Natural killer cell (primary cell): ENCODE measurements at regions not wholly inside any gene's neighbourhood (a gene's known extent, or its start where the extent isn't known, plus 50 kb on each side); places are given as distances from the start of the nearest gene placed in this dataset.

Experiments used
- ATAC-seq, 3 donors: fragments of 150-1000 bp in 2 of 3; fragments of 200-7000 bp in 1 of 3; cut with Tn5 transposase; 1 replicate in 1 of 3; 2 replicates in 2 of 3; pipeline ENCODE4 v1.10.0; 2021; ENCODE audit warnings: mild to moderate bottlenecking in 2 of 3, moderate library complexity in 2 of 3
- DNase-seq, 2 donors: peaks; one replicate each; pipeline versions ENCODE4 v3.0.0 to v3.0.0-alpha.2; 2013 to 2021; ENCODE audit warnings: mixed read lengths in 1 of 2
- H3K27ac ChIP-seq: one replicate; pipeline ENCODE4 v1.5.1; 2013; ENCODE audit warnings: mild to moderate bottlenecking, low read length
- H3K27me3 ChIP-seq: one replicate; pipeline ENCODE4 v1.6.1; 2013; ENCODE audit warnings: low read length; ENCODE audit not compliant: control insufficient read depth, insufficient read depth
- H3K36me3 ChIP-seq: one replicate; pipeline ENCODE4 v1.6.1; 2013; ENCODE audit warnings: low read length; ENCODE audit not compliant: control insufficient read depth, insufficient read depth
- H3K4me1 ChIP-seq: one replicate; pipeline ENCODE4 v1.6.1; 2013; ENCODE audit warnings: low read length; ENCODE audit not compliant: control insufficient read depth, insufficient read depth
- H3K4me3 ChIP-seq: one replicate; pipeline ENCODE4 v1.5.1; 2013; ENCODE audit warnings: low read length
- H3K9me3 ChIP-seq: one replicate; pipeline ENCODE4 v1.6.1; 2013; ENCODE audit warnings: low read length; ENCODE audit not compliant: control insufficient read depth, insufficient read depth
- H3K27ac Mint-ChIP-seq, 2 donors: one replicate each; pipeline ENCODE4 v1.8.0; 2022; ENCODE audit warnings: mild to moderate bottlenecking in 2 of 2, mixed read lengths in 2 of 2, moderate library complexity in 1 of 2
- H3K27me3 Mint-ChIP-seq, 2 donors: one replicate each; pipeline ENCODE4 v1.8.0; 2022; ENCODE audit warnings: low read depth in 2 of 2, mixed read lengths in 2 of 2
- H3K36me3 Mint-ChIP-seq: one replicate; pipeline ENCODE4 v1.8.0; 2022; ENCODE audit warnings: mixed read lengths
- H3K4me1 Mint-ChIP-seq, 2 donors: one replicate each; pipeline ENCODE4 v1.8.0; 2022; ENCODE audit warnings: mixed read lengths in 2 of 2
- H3K4me3 Mint-ChIP-seq: one replicate; pipeline ENCODE4 v1.8.0; 2022; ENCODE audit warnings: mild to moderate bottlenecking, moderate library complexity, mixed read lengths
- H3K9me3 Mint-ChIP-seq, 2 donors: one replicate each; pipeline ENCODE4 v1.8.0; 2022; ENCODE audit warnings: mixed read lengths in 2 of 2
- CTCF ChIP-seq: fragments of 200-600 bp; IDR thresholded peaks from one replicate; pipeline ENCODE4 v1.8.0; 2022; ENCODE audit warnings: antibody characterized with exemption
- WGBS: methylation state at CpG from one replicate; pipeline ENCODE4 v1.1.7; 2013; ENCODE audit warnings: missing lambda C conversion rate; ENCODE audit not compliant: insufficient coverage; 5-methylcytosine and 5-hydroxymethylcytosine counted together
- intact Hi-C: fragments of 100-400 bp; cut with micrococcal nuclease; formaldehyde crosslinking; loops from one replicate; pipeline ENCODE4 v1.14.2; 2022

GRCh38 chr15:34647569-34648293 is 64.3 kb upstream of the GOLGA8B start:
- ATAC-seq: no peak
- Mint-ChIP-seq H3K4me1 (no peaks in the 10 kb centered on the region), H3K27me3 (peaks cover 5 to 20% of the 10 kb centered on the region in 2 donors), H3K27ac (no peak overlapping the region), H3K4me3 (no peak overlapping the region), H3K9me3 (no peaks in the 10 kb centered on the region), H3K36me3 (no peaks in the 10 kb centered on the region)
- no peaks in the 10 kb centered on the region for H3K36me3 ChIP-seq
- no peak overlapping the region for H3K4me3 ChIP-seq
- no peak for TF ChIP-seq CTCF
- H3K4me1 ChIP-seq: no peaks in the 10 kb centered on the region
- no peak overlapping the region for H3K27ac ChIP-seq
- DNase-seq: peak in 1 of 2 donors; percentile 8
- H3K9me3 ChIP-seq: no peaks in the 10 kb centered on the region
- 89% methylated on average over 2 of the region's 2 CpGs for WGBS
- H3K27me3 ChIP-seq: no peaks in the 10 kb centered on the region
- intact Hi-C loops: no loop called here

GRCh38 chr15:34646918-34647317 is 63.5 kb upstream of the GOLGA8B start:
- H3K27ac ChIP-seq: no peak overlapping the region
- no peaks in the 10 kb centered on the region for H3K36me3 Mint-ChIP-seq
- no peaks in the 10 kb centered on the region for H3K9me3 Mint-ChIP-seq
- TF ChIP-seq CTCF: no peak
- H3K4me3 Mint-ChIP-seq: no peak overlapping the region
- WGBS: 80% methylated on average over 2 of the region's 2 CpGs
- no peaks in the 10 kb centered on the region for H3K36me3 ChIP-seq
- H3K27me3 Mint-ChIP-seq: peaks cover 5 to 24% of the 10 kb centered on the region in 2 donors
- no peaks in the 10 kb centered on the region for H3K27me3 ChIP-seq
- no peaks in the 10 kb centered on the region for H3K4me1 Mint-ChIP-seq
- H3K4me1 ChIP-seq: no peaks in the 10 kb centered on the region
- no peak overlapping the region for H3K27ac Mint-ChIP-seq
- H3K9me3 ChIP-seq: no peaks in the 10 kb centered on the region
- no peak overlapping the region for H3K4me3 ChIP-seq
- no peak for ATAC-seq
- intact Hi-C loops: no loop called here
- DNase-seq: no peak

- Histone ChIP-seq H3K27ac (no peak overlapping the region), H3K9me3 (no peaks in the 10 kb centered on the region), H3K4me3 (no peak overlapping the region), H3K36me3 (no peaks in the 10 kb centered on the region), H3K27me3 (no peaks in the 10 kb centered on the region), H3K4me1 (no peaks in the 10 kb centered on the region)
- no peaks in the 10 kb centered on the region for H3K4me1 Mint-ChIP-seq
- no peaks in the 10 kb centered on the region for H3K9me3 Mint-ChIP-seq
- H3K27ac Mint-ChIP-seq: no peak overlapping the region
- no peak overlapping the region for H3K4me3 Mint-ChIP-seq
- intact Hi-C loops: no loop called here
- no peak for ATAC-seq
- H3K27me3 Mint-ChIP-seq: peaks cover 3 to 28% of the 10 kb centered on the region in 2 donors
- no peak for TF ChIP-seq CTCF
- 96% methylated on average over 2 of the region's 4 CpGs for WGBS
- DNase-seq: no peak
- no peaks in the 10 kb centered on the region for H3K36me3 Mint-ChIP-seq
These were observed 61.4 kb upstream of the GOLGA8B start for GRCh38 chr15:34644851-34645250.

- ATAC-seq (no peak), DNase-seq (no peak)
- H3K36me3 Mint-ChIP-seq: no peaks in the 10 kb centered on the region
- no peak overlapping the region for H3K4me3 Mint-ChIP-seq
- no peak for TF ChIP-seq CTCF
- no peaks in the 10 kb centered on the region for H3K4me1 Mint-ChIP-seq
- intact Hi-C loops: no loop called here
- WGBS: 67% methylated on average over 1 of the region's 1 CpG
- no peak overlapping the region for H3K4me3 ChIP-seq
- no peaks in the 10 kb centered on the region for H3K27me3 ChIP-seq
- H3K27ac ChIP-seq: no peak overlapping the region
- H3K9me3 ChIP-seq: no peaks in the 10 kb centered on the region
- H3K27ac Mint-ChIP-seq: no peak overlapping the region
- peaks cover 3 to 28% of the 10 kb centered on the region in 2 donors for H3K27me3 Mint-ChIP-seq
- H3K9me3 Mint-ChIP-seq: no peaks in the 10 kb centered on the region
- no peaks in the 10 kb centered on the region for H3K36me3 ChIP-seq
- H3K4me1 ChIP-seq: no peaks in the 10 kb centered on the region
These were observed 60.6 kb upstream of the GOLGA8B start for GRCh38 chr15:34644061-34644460.
